ENCODE measurements at regions not wholly inside any gene's neighbourhood (a gene's known extent, or its start where the extent isn't known, plus 50 kb on each side); places are given as distances from the start of the nearest gene placed in this dataset.

- Histone ChIP-seq H4K20me1 (ENCODE audit: control insufficient read depth, extremely low read depth, insufficient read depth, low read length) (no peaks in the 10 kb centered on the region), H2AFZ (ENCODE audit: control insufficient read depth, low read length) (no peak overlapping the region), H3K4me3 (ENCODE audit: control insufficient read depth in 2 of 3, extremely low read depth in 1 of 3, insufficient read depth in 2 of 3, low read depth in 1 of 3, low read length in 3 of 3) (no peak overlapping the region), H3K79me2 (ENCODE audit: control insufficient read depth, insufficient read depth, low read length) (no peaks in the 10 kb centered on the region), H3K9me3 (ENCODE audit: control insufficient read depth, low read depth, low read length) (no peaks in the 10 kb centered on the region), H3K4me1 (ENCODE audit: control insufficient read depth, extremely low read depth, insufficient read depth, low read length) (no peaks in the 10 kb centered on the region), H3K27me3 (ENCODE audit: control insufficient read depth, extremely low read depth, insufficient read depth, low read length) (no peaks in the 10 kb centered on the region), H3K27ac (ENCODE audit: control insufficient read depth, insufficient read depth, low read length) (no peak overlapping the region), H3K9me1 (ENCODE audit: control insufficient read depth, extremely low read depth, insufficient read depth, low read length) (no peaks in the 10 kb centered on the region), H3K9ac (ENCODE audit: control insufficient read depth, extremely low read depth, insufficient read depth, low read length) (no peak overlapping the region), H3K36me3 (ENCODE audit: control insufficient read depth in 2 of 2, extremely low read depth in 1 of 2, insufficient read depth in 2 of 2, low read length in 2 of 2) (no peaks in the 10 kb centered on the region), H3K4me2 (ENCODE audit: control insufficient read depth, extremely low read depth, insufficient read depth, low read depth, low read length) (no peak overlapping the region)
- dilution Hi-C loops (cut with MboI; ENCODE audit: extremely low pct_ligation_motif_present, low sequenced_read_pairs), result no loop called here
- TF ChIP-seq EZH2 (IDR thresholded peaks at IDR 0.05; ENCODE audit: low read length) (no peak), CTCF (optimal IDR thresholded peaks at IDR 0.05 in 1 of 3, IDR thresholded peaks at IDR 0.05 in 1 of 3, conservative IDR thresholded peaks at IDR 0.05 in 1 of 3; ENCODE audit: extremely low read depth in 1 of 3, insufficient read depth in 2 of 3, low read length in 3 of 3) (no peak)
- FAIRE-seq (no peak), DNase-seq (ENCODE audit: low read depth, low spot score) (no peak)
Measured at GRCh38 chr12:23340351-23340750, 609.1 kb downstream of the SOX5 start.

GRCh38 chr12:23342407-23342806 is 607.1 kb downstream of the SOX5 start:
- H3K9ac ChIP-seq (ENCODE audit: control insufficient read depth, extremely low read depth, insufficient read depth, low read length), result no peak overlapping the region
- no peaks in the 10 kb centered on the region for H3K4me1 ChIP-seq (ENCODE audit: control insufficient read depth, extremely low read depth, insufficient read depth, low read length)
- H3K4me2 ChIP-seq (ENCODE audit: control insufficient read depth, extremely low read depth, insufficient read depth, low read depth, low read length), result no peak overlapping the region
- dilution Hi-C loops (cut with MboI; ENCODE audit: extremely low pct_ligation_motif_present, low sequenced_read_pairs), result no loop called here
- H3K27me3 ChIP-seq (ENCODE audit: control insufficient read depth, extremely low read depth, insufficient read depth, low read length), result no peaks in the 10 kb centered on the region
- FAIRE-seq (no peak), DNase-seq (ENCODE audit: low read depth, low spot score) (no peak)
- no peaks in the 10 kb centered on the region for H3K9me3 ChIP-seq (ENCODE audit: control insufficient read depth, low read depth, low read length)
- TF ChIP-seq EZH2 (IDR thresholded peaks at IDR 0.05; ENCODE audit: low read length), result no peak
- no peak for TF ChIP-seq CTCF (optimal IDR thresholded peaks at IDR 0.05 in 1 of 3, IDR thresholded peaks at IDR 0.05 in 1 of 3, conservative IDR thresholded peaks at IDR 0.05 in 1 of 3; ENCODE audit: extremely low read depth in 1 of 3, insufficient read depth in 2 of 3, low read length in 3 of 3)
- H2AFZ ChIP-seq (ENCODE audit: control insufficient read depth, low read length), result no peak overlapping the region
- no peak overlapping the region for H3K4me3 ChIP-seq (ENCODE audit: control insufficient read depth in 2 of 3, extremely low read depth in 1 of 3, insufficient read depth in 2 of 3, low read depth in 1 of 3, low read length in 3 of 3)
- no peaks in the 10 kb centered on the region for H3K9me1 ChIP-seq (ENCODE audit: control insufficient read depth, extremely low read depth, insufficient read depth, low read length)
- no peak overlapping the region for H3K27ac ChIP-seq (ENCODE audit: control insufficient read depth, insufficient read depth, low read length)
- no peaks in the 10 kb centered on the region for H3K36me3 ChIP-seq (ENCODE audit: control insufficient read depth in 2 of 2, extremely low read depth in 1 of 2, insufficient read depth in 2 of 2, low read length in 2 of 2)
- H3K79me2 ChIP-seq (ENCODE audit: control insufficient read depth, insufficient read depth, low read length), result no peaks in the 10 kb centered on the region
- H4K20me1 ChIP-seq (ENCODE audit: control insufficient read depth, extremely low read depth, insufficient read depth, low read length), result no peaks in the 10 kb centered on the region

Data from keratinocyte (primary cell).